Uterus (tissue), 3 donors: ENCODE measurements at regions not wholly inside any gene's neighbourhood (a gene's known extent, or its start where the extent isn't known, plus 50 kb on each side); places are given as distances from the start of the nearest gene placed in this dataset.

Experiments
- DNase-seq, 2 donors: peaks; one replicate each; pipeline ENCODE4 v3.0.0-alpha.2; 2019 to 2020
- H3K27ac ChIP-seq, 2 donors: fragments of 200-600 bp; sonication (generic); 1 replicate in 1 of 2; 2 replicates in 1 of 2; pipeline ENCODE4 v1.5.1; 2016 to 2018
- H3K27me3 ChIP-seq, 2 donors: fragments of 200-600 bp; sonication (generic); one replicate each; pipeline ENCODE4 v1.5.1; 2018 to 2019; ENCODE audit warnings: control low read depth in 1 of 2
- H3K36me3 ChIP-seq, 2 donors: fragments of 200-600 bp; sonication (generic); one replicate each; pipeline ENCODE4 v1.5.1; 2019; ENCODE audit warnings: control low read depth in 1 of 2
- H3K4me1 ChIP-seq, 2 donors: fragments of 200-600 bp; sonication (generic); one replicate each; pipeline ENCODE4 v1.5.1; 2018 to 2019; ENCODE audit warnings: control low read depth in 1 of 2
- H3K4me3 ChIP-seq, 2 donors: fragments of 200-600 bp; sonication (generic); 1 replicate in 1 of 2; 2 replicates in 1 of 2; pipeline ENCODE4 v1.5.1; 2018 to 2019; ENCODE audit warnings: mild to moderate bottlenecking in 1 of 2
- H3K9me3 ChIP-seq, 2 donors: fragments of 200-600 bp; sonication (generic); one replicate each; pipeline ENCODE4 v1.5.1; 2019; ENCODE audit warnings: control low read depth in 1 of 2
- POLR2A ChIP-seq, 2 donors: fragments of 450-650 bp; IDR thresholded peaks; one replicate each; pipeline ENCODE4 v1.6.1; 2016; ENCODE audit warnings: antibody characterized with exemption in 2 of 2, mild to moderate bottlenecking in 1 of 2, moderate library complexity in 1 of 2
- intact Hi-C: fragments of 100-400 bp; cut with DNase I; formaldehyde crosslinking; loops from one replicate; pipeline ENCODE4 v1.15.1; 2023; ENCODE audit warnings: low total_unique reads
- TF ChIP-seq, protein P1 (sequence below), 4 experiments: fragments of 200-600 bp in 2 of 4; fragments of 450-650 bp in 2 of 4; sonication (generic) in 2 of 4; IDR thresholded peaks; one replicate each; pipeline ENCODE4 v1.5.1; 2016 to 2019; ENCODE audit warnings: antibody characterized with exemption in 4 of 4, mild to moderate bottlenecking in 2 of 4, moderate library complexity in 1 of 4
- donor health status: DM: yes; HTN: yes; CAD: no.

- Histone ChIP-seq H3K9me3 (no peaks in the 10 kb centered on the region), H3K4me1 (no peaks in the 10 kb centered on the region), H3K4me3 (no peak overlapping the region), H3K27me3 (no peaks in the 10 kb centered on the region), H3K27ac (no peak overlapping the region), H3K36me3 (no peaks in the 10 kb centered on the region)
- intact Hi-C loops, result no loop called here
- TF ChIP-seq, protein P1, sequence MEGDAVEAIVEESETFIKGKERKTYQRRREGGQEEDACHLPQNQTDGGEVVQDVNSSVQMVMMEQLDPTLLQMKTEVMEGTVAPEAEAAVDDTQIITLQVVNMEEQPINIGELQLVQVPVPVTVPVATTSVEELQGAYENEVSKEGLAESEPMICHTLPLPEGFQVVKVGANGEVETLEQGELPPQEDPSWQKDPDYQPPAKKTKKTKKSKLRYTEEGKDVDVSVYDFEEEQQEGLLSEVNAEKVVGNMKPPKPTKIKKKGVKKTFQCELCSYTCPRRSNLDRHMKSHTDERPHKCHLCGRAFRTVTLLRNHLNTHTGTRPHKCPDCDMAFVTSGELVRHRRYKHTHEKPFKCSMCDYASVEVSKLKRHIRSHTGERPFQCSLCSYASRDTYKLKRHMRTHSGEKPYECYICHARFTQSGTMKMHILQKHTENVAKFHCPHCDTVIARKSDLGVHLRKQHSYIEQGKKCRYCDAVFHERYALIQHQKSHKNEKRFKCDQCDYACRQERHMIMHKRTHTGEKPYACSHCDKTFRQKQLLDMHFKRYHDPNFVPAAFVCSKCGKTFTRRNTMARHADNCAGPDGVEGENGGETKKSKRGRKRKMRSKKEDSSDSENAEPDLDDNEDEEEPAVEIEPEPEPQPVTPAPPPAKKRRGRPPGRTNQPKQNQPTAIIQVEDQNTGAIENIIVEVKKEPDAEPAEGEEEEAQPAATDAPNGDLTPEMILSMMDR (IDR thresholded peaks at IDR 0.05), result no peak
- no peak for TF ChIP-seq POLR2A (IDR thresholded peaks at IDR 0.05)
- DNase-seq, result no peak
Observed at GRCh38 chr13:74662905-74663304, 528.7 kb upstream of the KLF12 start.

- TF ChIP-seq, protein P1 (IDR thresholded peaks at IDR 0.05), result no peak
- TF ChIP-seq POLR2A (IDR thresholded peaks at IDR 0.05), result no peak
- no peaks in the 10 kb centered on the region for H3K36me3 ChIP-seq
- H3K27me3 ChIP-seq, result no peaks in the 10 kb centered on the region
- no peaks in the 10 kb centered on the region for H3K9me3 ChIP-seq
- H3K27ac ChIP-seq, result no peak overlapping the region
- no peaks in the 10 kb centered on the region for H3K4me1 ChIP-seq
- H3K4me3 ChIP-seq, result no peak overlapping the region
- DNase-seq, result no peak
- intact Hi-C loops, result no loop called here
Observed at GRCh38 chr13:74661851-74662250, 527.6 kb upstream of the KLF12 start.

DNA sequence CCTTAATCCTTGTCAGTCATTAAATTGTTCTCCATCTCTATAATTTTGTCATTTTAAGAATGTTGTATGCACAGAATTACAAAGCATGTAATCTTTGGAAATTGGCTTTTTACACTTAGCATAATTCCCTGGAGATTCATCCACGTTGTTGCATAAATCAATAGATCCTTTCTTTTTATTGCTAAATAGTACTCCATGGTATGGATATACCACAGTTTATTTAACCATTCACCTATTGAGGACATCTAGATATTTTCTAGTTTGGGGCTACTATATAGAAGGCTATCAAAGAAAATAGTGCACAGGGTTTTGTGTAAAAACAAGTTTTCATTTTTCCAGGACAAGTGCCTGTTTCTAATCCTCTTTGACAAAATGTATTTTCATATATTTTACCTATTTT lies 523.6 kb upstream of the KLF12 start:
- H3K36me3 ChIP-seq, result no peaks in the 10 kb centered on the region
- TF ChIP-seq, protein P1 (IDR thresholded peaks at IDR 0.05), result no peak
- TF ChIP-seq POLR2A (IDR thresholded peaks at IDR 0.05), result no peak
- no peaks in the 10 kb centered on the region for H3K27me3 ChIP-seq
- no peaks in the 10 kb centered on the region for H3K4me1 ChIP-seq
- H3K9me3 ChIP-seq, result no peaks in the 10 kb centered on the region
- no peak overlapping the region for H3K27ac ChIP-seq
- no peak for DNase-seq
- intact Hi-C loops, result no loop called here
- no peak overlapping the region for H3K4me3 ChIP-seq

DNA sequence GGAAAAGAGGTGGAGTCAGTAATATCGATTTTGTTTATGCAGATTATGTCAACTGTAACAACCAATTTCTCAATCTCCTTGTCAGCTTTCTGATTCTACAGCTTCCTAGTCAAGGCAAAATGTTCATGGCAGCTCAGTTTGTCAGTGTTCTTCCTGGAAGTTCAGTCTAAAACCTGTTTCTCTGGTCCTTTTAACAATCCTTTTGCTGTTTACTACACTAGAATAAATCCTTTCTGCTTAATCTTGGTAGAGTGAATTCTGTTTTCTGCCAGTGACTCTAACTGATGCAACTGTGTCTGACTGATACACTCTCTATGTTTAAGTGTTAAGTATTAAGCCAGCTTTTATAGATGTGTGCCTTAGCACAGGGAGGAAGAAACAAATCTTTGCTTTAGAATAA lies 516.9 kb upstream of the KLF12 start:
- Histone ChIP-seq H3K27ac (no peak overlapping the region), H3K27me3 (no peaks in the 10 kb centered on the region), H3K4me3 (no peak overlapping the region), H3K36me3 (no peaks in the 10 kb centered on the region), H3K4me1 (no peaks in the 10 kb centered on the region), H3K9me3 (no peaks in the 10 kb centered on the region)
- intact Hi-C loops, result no loop called here
- no peak for DNase-seq
- TF ChIP-seq, protein P1 (IDR thresholded peaks at IDR 0.05), result no peak
- TF ChIP-seq POLR2A (IDR thresholded peaks at IDR 0.05), result no peak

DNA sequence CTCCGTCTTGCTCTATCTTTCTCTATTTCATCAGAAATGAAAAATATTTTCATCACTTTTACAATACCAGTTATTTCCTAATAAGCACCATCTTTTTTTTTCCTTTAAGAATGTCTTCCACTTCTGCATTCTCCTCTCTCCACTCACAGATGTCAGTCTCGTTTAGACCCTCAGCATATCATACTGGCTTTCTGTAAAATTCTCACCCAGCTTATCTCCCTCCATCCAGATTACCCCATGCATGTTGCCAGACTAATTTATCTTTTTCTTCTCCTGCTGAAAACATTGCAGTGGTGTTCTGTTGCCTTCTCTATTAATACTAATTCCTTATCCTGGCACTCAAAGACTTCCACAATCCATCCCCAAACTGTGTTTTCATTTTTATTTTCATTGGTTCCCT lies 513.8 kb upstream of the KLF12 start:
- Histone ChIP-seq H3K4me1 (no peaks in the 10 kb centered on the region), H3K36me3 (no peaks in the 10 kb centered on the region), H3K4me3 (no peak overlapping the region), H3K27ac (no peak overlapping the region), H3K9me3 (no peaks in the 10 kb centered on the region), H3K27me3 (no peaks in the 10 kb centered on the region)
- intact Hi-C loops, result no loop called here
- DNase-seq, result no peak
- TF ChIP-seq POLR2A (IDR thresholded peaks at IDR 0.05), result no peak
- TF ChIP-seq, protein P1 (IDR thresholded peaks at IDR 0.05), result no peak
